Sigmoid colon (tissue), 6 donors: ENCODE measurements at regions not wholly inside any gene's neighbourhood (a gene's known extent, or its start where the extent isn't known, plus 50 kb on each side); places are given as distances from the start of the nearest gene placed in this dataset.

ENCODE experiments used
- DNase-seq: peaks from one replicate; pipeline ENCODE4 v3.0.0-alpha.2; 2019
- H3K27ac ChIP-seq, 4 donors: fragments of 200-600 bp; sonication (generic); one replicate each; pipeline ENCODE4 v1.5.1; 2016 to 2019; ENCODE audit warnings: mild to moderate bottlenecking in 1 of 4
- H3K27me3 ChIP-seq, 3 donors: fragments of 200-600 bp; sonication (generic); one replicate each; pipeline ENCODE4 v1.5.1; 2019; ENCODE audit warnings: mild to moderate bottlenecking in 1 of 3
- H3K36me3 ChIP-seq, 4 donors: fragments of 200-600 bp; sonication (generic); one replicate each; pipeline ENCODE4 v1.5.1; 2016 to 2019
- H3K4me1 ChIP-seq, 4 donors: fragments of 200-600 bp; sonication (generic); one replicate each; pipeline ENCODE4 v1.5.1; 2017 to 2019
- H3K4me3 ChIP-seq, 4 donors: fragments of 200-600 bp; sonication (generic); one replicate each; pipeline ENCODE4 v1.5.1; 2017 to 2019; ENCODE audit warnings: mild to moderate bottlenecking in 2 of 4, moderate library complexity in 1 of 4
- H3K9me3 ChIP-seq, 4 donors: fragments of 200-600 bp in 3 of 4; sonication (generic) in 3 of 4; one replicate each; pipeline versions ENCODE4 v1.5.1 to v1.6.1; 2013 to 2019
- CTCF ChIP-seq, 4 experiments: fragments of 450-650 bp in 3 of 4; fragments of 200-600 bp in 1 of 4; IDR thresholded peaks; one replicate each; pipeline ENCODE4 v1.5.1; 2016 to 2019; ENCODE audit warnings: antibody characterized with exemption in 4 of 4, mild to moderate bottlenecking in 3 of 4, moderate library complexity in 2 of 4
- EP300 ChIP-seq, 4 donors: sonication (generic); formaldehyde crosslinking; IDR thresholded peaks; one replicate each; pipeline ENCODE4 v1.6.1; 2017; ENCODE audit warnings: antibody characterized with exemption in 4 of 4
- POLR2A ChIP-seq, 2 donors: fragments of 450-650 bp; IDR thresholded peaks; one replicate each; pipeline ENCODE4 v1.6.1; 2016; ENCODE audit warnings: antibody characterized with exemption in 2 of 2, mild to moderate bottlenecking in 2 of 2, moderate library complexity in 2 of 2
- POLR2AphosphoS5 ChIP-seq, 4 donors: sonication (generic); formaldehyde crosslinking; IDR thresholded peaks; one replicate each; pipeline ENCODE4 v1.6.1; 2017; ENCODE audit warnings: antibody characterized with exemption in 4 of 4
- WGBS, 2 donors: extraction: QIAGEN DNeasy Blood & Tissue Kit; methylation state at CpG; one replicate each; pipeline ENCODE4 v1.1.7; 2013; 5-methylcytosine and 5-hydroxymethylcytosine counted together
- intact Hi-C: fragments of 100-400 bp; cut with DNase I; formaldehyde crosslinking; loops from one replicate; pipeline ENCODE4 v1.15.1; 2023
- donor health status: healthy with polysubstance abuse.
- donor health status: healthy.

GRCh38 chr9:7370381-7370780 lies 429.2 kb downstream of the DMAC1 start:
- WGBS, 2 donors, result 75 to 80% methylated on average over 2 of the region's 2 CpGs
- peak overlapping the region in 3 of 4 donors; percentile 11 to 45 (median 41) for H3K27ac ChIP-seq

GRCh38 chr9:7369384-7369821 lies 430.2 kb downstream of the DMAC1 start:
- Histone ChIP-seq H3K4me1 (peaks cover 0 to 46% (median 37%) of the 10 kb centered on the region in 4 donors), H3K27ac (peak overlapping the region in 2 of 4 donors; percentile 2 to 41), H3K27me3 (no peaks in the 10 kb centered on the region), H3K36me3 (no peaks in the 10 kb centered on the region), H3K4me3 (no peak overlapping the region), H3K9me3 (no peaks in the 10 kb centered on the region)
- intact Hi-C loops, result no loop called here
- TF ChIP-seq CTCF (IDR thresholded peaks at IDR 0.05) (no peak), POLR2AphosphoS5 (IDR thresholded peaks at IDR 0.05) (no peak), POLR2A (IDR thresholded peaks at IDR 0.05) (no peak), EP300 (IDR thresholded peaks at IDR 0.05) (no peak)
- WGBS, 2 donors, result 86% methylated on average over 2 of the region's 2 CpGs
- no peak for DNase-seq

More at GRCh38 chr9:7370381-7370780, 429.2 kb downstream of the DMAC1 start:
- intact Hi-C loops, result no loop called here
- Histone ChIP-seq H3K27me3 (no peaks in the 10 kb centered on the region), H3K4me3 (no peak overlapping the region), H3K9me3 (no peaks in the 10 kb centered on the region), H3K4me1 (peaks cover 0 to 46% (median 37%) of the 10 kb centered on the region in 4 donors), H3K36me3 (no peaks in the 10 kb centered on the region)
- no peak for DNase-seq
- TF ChIP-seq CTCF (IDR thresholded peaks at IDR 0.05) (no peak), POLR2A (IDR thresholded peaks at IDR 0.05) (no peak), POLR2AphosphoS5 (IDR thresholded peaks at IDR 0.05) (no peak), EP300 (IDR thresholded peaks at IDR 0.05) (no peak)

- no peaks in the 10 kb centered on the region for H3K36me3 ChIP-seq
- no peak for DNase-seq
Observed at GRCh38 chr9:7368410-7369292, 430.9 kb downstream of the DMAC1 start.

GRCh38 chr9:7367726-7368125 lies 431.9 kb downstream of the DMAC1 start:
- Histone ChIP-seq H3K27ac (peak overlapping the region in 2 of 4 donors; percentile 41 to 50), H3K27me3 (no peaks in the 10 kb centered on the region), H3K9me3 (no peaks in the 10 kb centered on the region), H3K36me3 (no peaks in the 10 kb centered on the region), H3K4me1 (peaks cover 0 to 46% (median 37%) of the 10 kb centered on the region in 4 donors), H3K4me3 (no peak overlapping the region)
- 73 to 77% methylated on average over 1 of the region's 1 CpG for WGBS, 2 donors
- TF ChIP-seq EP300 (IDR thresholded peaks at IDR 0.05) (no peak), POLR2A (IDR thresholded peaks at IDR 0.05) (no peak), CTCF (IDR thresholded peaks at IDR 0.05) (no peak), POLR2AphosphoS5 (IDR thresholded peaks at IDR 0.05) (no peak)
- no peak for DNase-seq
- intact Hi-C loops, result no loop called here

More at GRCh38 chr9:7368410-7369292, 430.9 kb downstream of the DMAC1 start:
- WGBS, 2 donors, result 28 to 72% methylated on average over 6 of the region's 6 CpGs
- no peaks in the 10 kb centered on the region for H3K27me3 ChIP-seq
- H3K9me3 ChIP-seq, result no peaks in the 10 kb centered on the region
- intact Hi-C loops, result no loop called here
- H3K4me3 ChIP-seq, result no peak overlapping the region
- no peak for TF ChIP-seq CTCF (IDR thresholded peaks at IDR 0.05)
- TF ChIP-seq EP300 (IDR thresholded peaks at IDR 0.05), result no peak
- peak in 3 of 4 donors; percentile 32 to 64 (median 40) for TF ChIP-seq POLR2AphosphoS5 (IDR thresholded peaks at IDR 0.05)
- TF ChIP-seq POLR2A (IDR thresholded peaks at IDR 0.05), result no peak
- peaks cover 0 to 46% (median 37%) of the 10 kb centered on the region in 4 donors for H3K4me1 ChIP-seq
- H3K27ac ChIP-seq, result peak overlapping the region; percentile 4 to 50 (median 46)
